Suprapubic skin (tissue), 4 donors: ENCODE measurements at regions not wholly inside any gene's neighbourhood (a gene's known extent, or its start where the extent isn't known, plus 50 kb on each side); places are given as distances from the start of the nearest gene placed in this dataset.

ENCODE experiments used
- DNase-seq, 2 donors: peaks; one replicate each; pipeline ENCODE4 v3.0.0-alpha.2; 2019; ENCODE audit warnings: low spot score in 2 of 2
- H3K27ac ChIP-seq: fragments of 200-600 bp; sonication (generic); one replicate; pipeline ENCODE4 v1.5.1; 2019
- H3K27me3 ChIP-seq: fragments of 200-600 bp; sonication (generic); one replicate; pipeline ENCODE4 v1.5.1; 2019
- H3K36me3 ChIP-seq: fragments of 200-600 bp; sonication (generic); one replicate; pipeline ENCODE4 v1.5.1; 2019
- H3K4me1 ChIP-seq: fragments of 200-600 bp; sonication (generic); one replicate; pipeline ENCODE4 v1.5.1; 2019
- H3K4me3 ChIP-seq: fragments of 200-600 bp; sonication (generic); one replicate; pipeline ENCODE4 v1.5.1; 2019; ENCODE audit warnings: mild to moderate bottlenecking
- H3K9me3 ChIP-seq: fragments of 200-600 bp; sonication (generic); one replicate; pipeline ENCODE4 v1.5.1; 2019
- EP300 ChIP-seq: sonication (generic); formaldehyde crosslinking; IDR thresholded peaks from one replicate; pipeline ENCODE4 v1.6.1; 2017; ENCODE audit warnings: antibody characterized with exemption
- POLR2A ChIP-seq, 2 donors: fragments of 450-650 bp; IDR thresholded peaks; one replicate each; pipeline ENCODE4 v1.6.1; 2017; ENCODE audit warnings: antibody characterized with exemption in 2 of 2, mild to moderate bottlenecking in 2 of 2, moderate library complexity in 2 of 2
- POLR2AphosphoS5 ChIP-seq, 3 donors: sonication (generic); formaldehyde crosslinking; IDR thresholded peaks; one replicate each; pipeline ENCODE4 v1.6.1; 2017; ENCODE audit warnings: antibody characterized with exemption in 3 of 3
- WGBS: methylation state at CpG from one replicate; pipeline ENCODE4 v1.1.5; 2018; 5-methylcytosine and 5-hydroxymethylcytosine counted together
- TF ChIP-seq, protein P1 (sequence below), 2 donors: fragments of 200-600 bp in 1 of 2; fragments of 450-650 bp in 1 of 2; sonication (generic) in 1 of 2; IDR thresholded peaks; one replicate each; pipeline ENCODE4 v1.5.1; 2016 to 2019; ENCODE audit warnings: antibody characterized with exemption in 2 of 2, mild to moderate bottlenecking in 1 of 2, moderate library complexity in 1 of 2

DNA sequence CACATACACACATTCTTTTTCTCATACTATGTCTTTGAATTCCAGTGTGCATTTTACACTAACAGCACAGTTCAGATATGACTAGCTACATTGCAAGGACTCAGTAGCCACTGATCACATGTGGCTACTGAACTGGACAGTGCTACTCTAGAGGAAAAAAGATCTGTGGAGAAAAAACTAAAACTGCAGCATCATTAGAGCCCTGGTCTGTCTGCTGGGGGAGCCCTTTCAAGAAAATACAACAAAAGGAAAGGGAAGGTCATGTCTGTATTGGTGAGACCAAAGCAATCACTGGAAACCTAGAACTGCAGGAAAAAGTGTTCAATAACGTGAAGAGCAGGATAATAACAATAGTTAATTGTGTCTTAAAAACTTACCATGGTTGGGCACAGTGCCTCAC, 132.3 kb upstream of the JARID2 start:
- 74% methylated on average over 1 of the region's 1 CpG for WGBS
- Histone ChIP-seq H3K4me1 (no peaks in the 10 kb centered on the region), H3K36me3 (no peaks in the 10 kb centered on the region), H3K9me3 (no peaks in the 10 kb centered on the region), H3K27ac (no peak overlapping the region), H3K4me3 (no peak overlapping the region), H3K27me3 (no peaks in the 10 kb centered on the region)
- no peak for DNase-seq
- TF ChIP-seq POLR2AphosphoS5 (IDR thresholded peaks at IDR 0.05): no peak
- no peak for TF ChIP-seq EP300
- TF ChIP-seq, protein P1, sequence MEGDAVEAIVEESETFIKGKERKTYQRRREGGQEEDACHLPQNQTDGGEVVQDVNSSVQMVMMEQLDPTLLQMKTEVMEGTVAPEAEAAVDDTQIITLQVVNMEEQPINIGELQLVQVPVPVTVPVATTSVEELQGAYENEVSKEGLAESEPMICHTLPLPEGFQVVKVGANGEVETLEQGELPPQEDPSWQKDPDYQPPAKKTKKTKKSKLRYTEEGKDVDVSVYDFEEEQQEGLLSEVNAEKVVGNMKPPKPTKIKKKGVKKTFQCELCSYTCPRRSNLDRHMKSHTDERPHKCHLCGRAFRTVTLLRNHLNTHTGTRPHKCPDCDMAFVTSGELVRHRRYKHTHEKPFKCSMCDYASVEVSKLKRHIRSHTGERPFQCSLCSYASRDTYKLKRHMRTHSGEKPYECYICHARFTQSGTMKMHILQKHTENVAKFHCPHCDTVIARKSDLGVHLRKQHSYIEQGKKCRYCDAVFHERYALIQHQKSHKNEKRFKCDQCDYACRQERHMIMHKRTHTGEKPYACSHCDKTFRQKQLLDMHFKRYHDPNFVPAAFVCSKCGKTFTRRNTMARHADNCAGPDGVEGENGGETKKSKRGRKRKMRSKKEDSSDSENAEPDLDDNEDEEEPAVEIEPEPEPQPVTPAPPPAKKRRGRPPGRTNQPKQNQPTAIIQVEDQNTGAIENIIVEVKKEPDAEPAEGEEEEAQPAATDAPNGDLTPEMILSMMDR (IDR thresholded peaks at IDR 0.05): no peak
- no peak for TF ChIP-seq POLR2A (IDR thresholded peaks at IDR 0.05)

DNA sequence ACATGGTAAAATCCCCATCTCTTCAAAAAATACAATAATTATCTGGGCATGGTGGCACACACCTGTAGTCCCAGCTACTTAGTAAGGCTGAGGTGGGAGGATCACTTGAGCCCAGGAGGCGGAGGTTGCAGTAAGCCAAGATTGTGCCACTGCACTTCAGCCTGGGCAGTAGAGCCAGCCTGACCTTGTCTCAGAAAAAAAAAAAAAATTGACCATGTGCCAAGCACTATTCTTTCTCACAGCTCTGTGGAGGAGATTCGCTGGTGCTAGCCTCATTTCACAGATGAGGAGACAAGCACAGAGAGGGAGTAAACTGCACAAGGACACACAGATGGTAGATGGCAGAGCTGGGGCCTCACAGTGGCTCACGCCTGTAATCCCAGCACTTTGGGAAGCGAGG, 131.8 kb upstream of the JARID2 start:
- no peak for DNase-seq
- Histone ChIP-seq H3K4me1 (no peaks in the 10 kb centered on the region), H3K27ac (no peak overlapping the region), H3K4me3 (no peak overlapping the region), H3K36me3 (no peaks in the 10 kb centered on the region), H3K27me3 (no peaks in the 10 kb centered on the region), H3K9me3 (no peaks in the 10 kb centered on the region)
- WGBS: 93% methylated on average over 4 of the region's 4 CpGs
- TF ChIP-seq, protein P1 (IDR thresholded peaks at IDR 0.05): no peak
- TF ChIP-seq EP300 (no peak), POLR2AphosphoS5 (IDR thresholded peaks at IDR 0.05) (no peak), POLR2A (IDR thresholded peaks at IDR 0.05) (no peak)

DNA sequence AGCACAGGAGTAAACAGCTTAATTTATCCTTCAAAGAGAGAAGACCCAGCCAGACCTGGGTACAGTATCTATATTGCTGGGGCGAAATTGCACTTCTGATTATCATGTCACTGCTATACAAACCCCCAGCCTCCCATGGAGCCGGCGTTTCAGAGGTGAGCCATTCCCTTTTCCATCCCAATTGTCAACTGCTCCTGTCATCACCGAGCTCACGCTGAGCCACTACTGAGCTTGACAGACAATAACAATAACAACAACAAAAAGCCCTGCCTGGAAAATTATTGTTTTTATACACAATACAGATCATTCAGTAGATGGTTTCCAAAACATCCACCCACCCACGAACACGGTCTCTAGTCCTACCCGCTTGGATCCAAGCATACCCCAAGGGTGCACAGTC, 129.0 kb upstream of the JARID2 start:
- H3K4me1 ChIP-seq: no peaks in the 10 kb centered on the region
- TF ChIP-seq, protein P1 (IDR thresholded peaks at IDR 0.05): no peak
- TF ChIP-seq POLR2A (IDR thresholded peaks at IDR 0.05) (no peak), EP300 (no peak), POLR2AphosphoS5 (IDR thresholded peaks at IDR 0.05) (no peak)
- no peak overlapping the region for H3K4me3 ChIP-seq
- no peak overlapping the region for H3K27ac ChIP-seq
- no peaks in the 10 kb centered on the region for H3K36me3 ChIP-seq
- H3K27me3 ChIP-seq: no peaks in the 10 kb centered on the region
- H3K9me3 ChIP-seq: no peaks in the 10 kb centered on the region
- WGBS: 76% methylated on average over 8 of the region's 8 CpGs
- DNase-seq: no peak

DNA sequence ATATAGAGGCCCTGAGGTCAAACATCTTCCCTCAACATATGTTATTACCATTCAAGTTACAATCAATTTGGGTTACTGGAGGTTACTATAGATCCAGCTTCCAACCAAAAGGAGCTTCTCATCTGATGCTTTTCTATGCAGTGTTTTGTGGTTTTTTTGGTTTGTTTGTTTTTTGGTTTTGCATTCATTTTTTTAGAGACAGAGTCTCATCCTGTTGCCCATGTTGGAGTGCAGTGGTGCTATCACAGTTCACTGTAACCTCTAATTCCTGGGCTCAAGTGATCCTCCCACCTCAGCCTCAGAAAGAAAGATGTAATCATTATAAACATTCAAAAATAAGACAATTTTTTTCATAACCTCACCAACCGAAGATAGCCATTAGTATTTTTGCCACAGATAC, 124.4 kb upstream of the JARID2 start:
- Histone ChIP-seq H3K27me3 (no peaks in the 10 kb centered on the region), H3K27ac (no peak overlapping the region), H3K4me3 (no peak overlapping the region), H3K9me3 (no peaks in the 10 kb centered on the region), H3K4me1 (no peaks in the 10 kb centered on the region), H3K36me3 (no peaks in the 10 kb centered on the region)
- TF ChIP-seq POLR2AphosphoS5 (IDR thresholded peaks at IDR 0.05) (no peak), POLR2A (IDR thresholded peaks at IDR 0.05) (no peak), EP300 (no peak)
- TF ChIP-seq, protein P1 (IDR thresholded peaks at IDR 0.05): no peak
- 98% methylated on average over 1 of the region's 1 CpG for WGBS
- no peak for DNase-seq

DNA sequence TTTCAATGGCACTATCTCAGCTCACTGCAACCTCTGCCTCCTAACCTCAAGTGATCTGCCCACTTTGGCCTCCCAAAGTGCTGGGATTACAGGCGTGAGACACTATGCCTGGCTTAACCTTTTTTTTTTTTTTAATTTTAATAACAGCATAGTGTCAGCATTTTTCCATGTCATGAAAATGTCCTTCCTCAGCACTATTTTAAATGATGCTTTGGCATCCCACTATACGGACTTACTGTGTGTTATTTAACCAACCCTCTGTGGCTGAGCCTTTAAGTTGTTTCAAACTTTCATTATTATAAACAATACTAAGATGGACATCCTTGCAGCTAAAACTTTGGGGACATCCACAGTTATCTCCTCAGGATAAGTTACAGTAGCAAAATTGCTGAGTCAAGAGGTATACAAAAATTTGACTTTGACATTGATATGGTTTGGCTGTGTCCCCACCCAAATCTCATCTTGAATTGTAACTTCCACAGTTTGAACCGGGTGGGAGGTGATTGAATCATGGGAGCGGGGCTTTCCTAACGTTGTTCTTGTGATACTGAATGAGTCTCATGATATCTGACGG, 123.8 kb upstream of the JARID2 start:
- WGBS: 89% methylated on average over 6 of the region's 6 CpGs
- H3K4me1 ChIP-seq: no peaks in the 10 kb centered on the region

More for the DNA sequence above, 123.8 kb upstream of the JARID2 start:
- Histone ChIP-seq H3K27ac (no peak overlapping the region), H3K36me3 (no peaks in the 10 kb centered on the region), H3K9me3 (no peaks in the 10 kb centered on the region), H3K4me3 (no peak overlapping the region), H3K27me3 (no peaks in the 10 kb centered on the region)
- no peak for DNase-seq
- TF ChIP-seq EP300 (no peak), POLR2AphosphoS5 (IDR thresholded peaks at IDR 0.05) (no peak), POLR2A (IDR thresholded peaks at IDR 0.05) (no peak)
- TF ChIP-seq, protein P1 (IDR thresholded peaks at IDR 0.05): no peak
